H9 (cell line): ENCODE measurements at regions not wholly inside any gene's neighbourhood (a gene's known extent, or its start where the extent isn't known, plus 50 kb on each side); places are given as distances from the start of the nearest gene placed in this dataset.

Experiments
- DNase-seq: peaks from one replicate; pipeline ENCODE4 v3.0.0-alpha.2; 2017
- H2AFZ ChIP-seq: one replicate; pipeline ENCODE4 v1.6.1; 2013; ENCODE audit warnings: mild to moderate bottlenecking, low read length, control low read depth, moderate library complexity
- H2AK5ac ChIP-seq: 2 replicates; pipeline ENCODE4 v1.6.1; 2013; ENCODE audit warnings: low read length, control low read depth, mixed read lengths; ENCODE audit not compliant: insufficient read length
- H2BK120ac ChIP-seq: one replicate; pipeline ENCODE4 v1.6.1; 2013; ENCODE audit warnings: low read depth, mild to moderate bottlenecking, low read length, control low read depth, inconsistent platforms; ENCODE audit not compliant: poor library complexity, severe bottlenecking
- H2BK12ac ChIP-seq: 2 replicates; pipeline ENCODE4 v1.6.1; 2013; ENCODE audit warnings: low read length, control low read depth, mixed read lengths, low read depth; ENCODE audit not compliant: insufficient read length
- H2BK15ac ChIP-seq: 2 replicates; pipeline ENCODE4 v1.6.1; 2013; ENCODE audit warnings: low read depth, low read length, control low read depth
- H2BK20ac ChIP-seq: one replicate; pipeline ENCODE4 v1.6.1; 2013; ENCODE audit warnings: low read depth, mild to moderate bottlenecking, low read length, control low read depth, inconsistent platforms; ENCODE audit not compliant: poor library complexity, severe bottlenecking
- H2BK5ac ChIP-seq: 2 replicates; pipeline ENCODE4 v1.6.1; 2013; ENCODE audit warnings: low read length, control low read depth, mixed read lengths; ENCODE audit not compliant: insufficient read length
- H3K14ac ChIP-seq: 2 replicates; pipeline ENCODE4 v1.6.1; 2013; ENCODE audit warnings: low read length, control low read depth; ENCODE audit not compliant: insufficient read depth
- H3K18ac ChIP-seq: 2 replicates; pipeline ENCODE4 v1.6.1; 2013; ENCODE audit warnings: low read depth, mild to moderate bottlenecking, mixed read lengths, low read length, control low read depth; ENCODE audit not compliant: insufficient read length
- H3K23ac ChIP-seq: 2 replicates; pipeline ENCODE4 v1.6.1; 2013; ENCODE audit warnings: low read length, control low read depth, mixed read lengths, low read depth; ENCODE audit not compliant: insufficient read length
- H3K23me2 ChIP-seq: 2 replicates; pipeline ENCODE4 v1.6.1; 2013; ENCODE audit warnings: low read depth, mild to moderate bottlenecking, mixed read lengths, low read length, control low read depth; ENCODE audit not compliant: insufficient read length, poor library complexity, severe bottlenecking
- H3K27ac ChIP-seq: 2 replicates; pipeline ENCODE4 v1.5.1; 2013; ENCODE audit warnings: low read length, control low read depth, mixed read lengths, low read depth; ENCODE audit not compliant: insufficient read length
- H3K27me3 ChIP-seq: 2 replicates; pipeline ENCODE4 v1.6.1; 2013; ENCODE audit warnings: low read length, control low read depth, inconsistent platforms; ENCODE audit not compliant: insufficient read depth
- H3K4ac ChIP-seq: 2 replicates; pipeline ENCODE4 v1.6.1; 2013; ENCODE audit warnings: low read depth, mild to moderate bottlenecking, control low read depth, inconsistent platforms, low read length, moderate library complexity
- H3K4me1 ChIP-seq: 2 replicates; pipeline ENCODE4 v1.6.1; 2013; ENCODE audit warnings: low read length, control low read depth, inconsistent platforms; ENCODE audit not compliant: insufficient read depth
- H3K4me2 ChIP-seq: 2 replicates; pipeline ENCODE4 v1.6.1; 2013; ENCODE audit warnings: low read length, control low read depth, mixed read lengths; ENCODE audit not compliant: insufficient read length, insufficient read depth
- H3K56ac ChIP-seq: 2 replicates; pipeline ENCODE4 v1.6.1; 2013; ENCODE audit warnings: low read depth, mild to moderate bottlenecking, mixed read lengths, low read length, control low read depth; ENCODE audit not compliant: insufficient read length
- H3K79me1 ChIP-seq: 2 replicates; pipeline ENCODE4 v1.6.1; 2013; ENCODE audit warnings: low read depth, mild to moderate bottlenecking, moderate library complexity, low read length, control low read depth, inconsistent platforms; ENCODE audit not compliant: insufficient read depth, poor library complexity, severe bottlenecking
- H3K79me2 ChIP-seq: 2 replicates; pipeline ENCODE4 v1.6.1; 2013; ENCODE audit warnings: low read length, control low read depth, inconsistent platforms; ENCODE audit not compliant: insufficient read depth
- H3K9ac ChIP-seq: 2 replicates; pipeline ENCODE4 v1.6.1; 2013; ENCODE audit warnings: low read length, control low read depth, mixed read lengths; ENCODE audit not compliant: insufficient read length; ENCODE audit errors: extremely low read depth
- H3K9me3 ChIP-seq: one replicate; pipeline ENCODE4 v1.6.1; 2013; ENCODE audit warnings: low read depth, low read length, inconsistent platforms; ENCODE audit not compliant: control insufficient read depth
- H3T11ph ChIP-seq: one replicate; pipeline ENCODE4 v1.6.1; 2013; ENCODE audit warnings: mild to moderate bottlenecking, low read length, control low read depth, inconsistent platforms
- H4K20me1 ChIP-seq: one replicate; pipeline ENCODE4 v1.6.1; 2013; ENCODE audit not compliant: control insufficient read depth, insufficient read length, insufficient read depth
- H4K5ac ChIP-seq: 2 replicates; pipeline ENCODE4 v1.6.1; 2013; ENCODE audit warnings: low read depth, mild to moderate bottlenecking, mixed read lengths, low read length, control low read depth; ENCODE audit not compliant: insufficient read length
- H4K8ac ChIP-seq: replicated peaks from 2 replicates; pipeline ENCODE4 v1.6.1; 2013; ENCODE audit warnings: low read length, control low read depth, mixed read lengths, low read depth; ENCODE audit not compliant: insufficient read length
- H4K91ac ChIP-seq: 2 replicates; pipeline ENCODE4 v1.6.1; 2013; ENCODE audit warnings: low read depth, mild to moderate bottlenecking, moderate library complexity, mixed read lengths, low read length, control low read depth; ENCODE audit not compliant: insufficient read length
- H3K27ac Mint-ChIP-seq, 3 experiments: 2 replicates in 2 of 3; 3 replicates in 1 of 3; pipeline ENCODE4 v1.8.0; 2020 to 2021; ENCODE audit warnings: mixed read lengths in 3 of 3, mild to moderate bottlenecking in 1 of 3, moderate library complexity in 1 of 3
- H3K27me3 Mint-ChIP-seq: 2 replicates; pipeline ENCODE4 v1.8.0; 2021; ENCODE audit warnings: low read depth, mild to moderate bottlenecking, moderate library complexity, mixed read lengths
- H3K36me3 Mint-ChIP-seq, 3 experiments: 2 replicates in 2 of 3; 3 replicates in 1 of 3; pipeline ENCODE4 v1.8.0; 2020 to 2021; ENCODE audit warnings: low read depth in 3 of 3, mixed read lengths in 3 of 3; ENCODE audit not compliant: insufficient read depth in 1 of 3
- H3K4me1 Mint-ChIP-seq, 2 experiments: 2 replicates each; pipeline ENCODE4 v1.8.0; 2020; ENCODE audit warnings: mixed read lengths in 2 of 2
- H3K4me3 Mint-ChIP-seq, 2 experiments: 2 replicates in 1 of 2; 3 replicates in 1 of 2; pipeline ENCODE4 v1.8.0; 2020 to 2021; ENCODE audit warnings: mild to moderate bottlenecking in 2 of 2, mixed read lengths in 2 of 2, moderate library complexity in 1 of 2
- H3K9me3 Mint-ChIP-seq, 2 experiments: 2 replicates in 1 of 2; 3 replicates in 1 of 2; pipeline ENCODE4 v1.8.0; 2020; ENCODE audit warnings: mild to moderate bottlenecking in 2 of 2, mixed read lengths in 2 of 2, moderate library complexity in 1 of 2
- WGBS: extraction: QIAGEN DNeasy Blood & Tissue Kit; methylation state at CpG from one replicate; pipeline ENCODE4 v1.1.7; 2013; ENCODE audit warnings: missing lambda C conversion rate, low lambda C conversion rate, mixed read lengths; ENCODE audit not compliant: insufficient read length; ENCODE audit errors: extremely low coverage; 5-methylcytosine and 5-hydroxymethylcytosine counted together
- TF ChIP-seq, protein P1 (sequence below): fragments of 200-600 bp; sonication (generic); conservative IDR thresholded peaks from 3 replicates; pipeline ENCODE4 v1.8.0; 2021; ENCODE audit warnings: antibody characterized with exemption, mild to moderate bottlenecking

DNA sequence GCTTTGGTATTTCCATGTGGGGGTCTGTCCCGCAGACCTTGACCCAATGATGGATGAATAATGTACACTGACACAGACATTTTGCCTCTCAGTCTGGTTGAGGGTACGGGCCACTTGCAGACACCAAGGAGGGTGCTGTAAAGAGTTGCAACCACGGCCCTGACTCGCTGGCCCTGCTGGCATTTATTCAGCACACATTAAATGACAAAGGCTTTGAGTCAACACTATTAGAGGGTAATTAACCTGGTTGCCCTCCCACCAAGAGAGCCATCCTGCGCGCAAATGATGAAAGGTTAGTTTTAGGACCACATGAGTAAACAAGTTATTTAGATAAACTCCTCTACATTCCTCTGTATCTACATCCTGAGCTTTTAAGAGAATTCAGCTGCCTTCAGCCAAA, 308.9 kb upstream of the MMS22L start:
- Histone ChIP-seq H4K20me1 (no peaks in the 10 kb centered on the region), H3K4me2 (no peak overlapping the region), H4K8ac (no peak overlapping the region), H3K27me3 (peaks cover 32% of the 10 kb centered on the region), H3K4me1 (no peaks in the 10 kb centered on the region), H3K56ac (no peak overlapping the region), H2BK15ac (no peak overlapping the region), H2BK120ac (no peak overlapping the region), H3K14ac (no peak overlapping the region), H3T11ph (no peak overlapping the region), H4K5ac (no peak overlapping the region), H3K4ac (no peak overlapping the region), H3K23me2 (no peaks in the 10 kb centered on the region), H3K79me2 (no peaks in the 10 kb centered on the region), H4K91ac (no peak overlapping the region), H2BK12ac (no peak overlapping the region), H2BK5ac (no peak overlapping the region), H3K27ac (no peak overlapping the region), H3K9me3 (no peaks in the 10 kb centered on the region), H2AK5ac (no peak overlapping the region), H2AFZ (no peak overlapping the region), H3K23ac (no peak overlapping the region), H3K9ac (no peak overlapping the region), H3K18ac (no peak overlapping the region), H2BK20ac (no peak overlapping the region), H3K79me1 (no peaks in the 10 kb centered on the region)
- Mint-ChIP-seq H3K4me1 (peaks cover 13 to 15% of the 10 kb centered on the region in 2 experiments), H3K27ac (no peak overlapping the region; a peak in 1 of 7 replicates), H3K36me3 (no peaks in the 10 kb centered on the region), H3K4me3 (no peak overlapping the region), H3K9me3 (peaks cover 0 to 8% of the 10 kb centered on the region in 2 experiments; a peak in 3 of 5 replicates), H3K27me3 (peaks cover 86% of the 10 kb centered on the region)
- TF ChIP-seq, protein P1, sequence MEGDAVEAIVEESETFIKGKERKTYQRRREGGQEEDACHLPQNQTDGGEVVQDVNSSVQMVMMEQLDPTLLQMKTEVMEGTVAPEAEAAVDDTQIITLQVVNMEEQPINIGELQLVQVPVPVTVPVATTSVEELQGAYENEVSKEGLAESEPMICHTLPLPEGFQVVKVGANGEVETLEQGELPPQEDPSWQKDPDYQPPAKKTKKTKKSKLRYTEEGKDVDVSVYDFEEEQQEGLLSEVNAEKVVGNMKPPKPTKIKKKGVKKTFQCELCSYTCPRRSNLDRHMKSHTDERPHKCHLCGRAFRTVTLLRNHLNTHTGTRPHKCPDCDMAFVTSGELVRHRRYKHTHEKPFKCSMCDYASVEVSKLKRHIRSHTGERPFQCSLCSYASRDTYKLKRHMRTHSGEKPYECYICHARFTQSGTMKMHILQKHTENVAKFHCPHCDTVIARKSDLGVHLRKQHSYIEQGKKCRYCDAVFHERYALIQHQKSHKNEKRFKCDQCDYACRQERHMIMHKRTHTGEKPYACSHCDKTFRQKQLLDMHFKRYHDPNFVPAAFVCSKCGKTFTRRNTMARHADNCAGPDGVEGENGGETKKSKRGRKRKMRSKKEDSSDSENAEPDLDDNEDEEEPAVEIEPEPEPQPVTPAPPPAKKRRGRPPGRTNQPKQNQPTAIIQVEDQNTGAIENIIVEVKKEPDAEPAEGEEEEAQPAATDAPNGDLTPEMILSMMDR, result no peak
- peak; percentile 77 for DNase-seq
- WGBS, result no CpG with 5 or more reads among the region's 6 CpGs
